ENCODE measurements at regions not wholly inside any gene's neighbourhood (a gene's known extent, or its start where the extent isn't known, plus 50 kb on each side); places are given as distances from the start of the nearest gene placed in this dataset.

- TF ChIP-seq CTCF (IDR thresholded peaks at IDR 0.05 in 8 of 11, conservative IDR thresholded peaks at IDR 0.05 in 3 of 11) (no peak), POLR2A (IDR thresholded peaks at IDR 0.05) (no peak), POLR2AphosphoS5 (IDR thresholded peaks at IDR 0.05) (no peak)
Observed at GRCh38 chr14:25945746-25946145, 652.1 kb downstream of the NOVA1 start.
